ENCODE measurements at regions not wholly inside any gene's neighbourhood (a gene's known extent, or its start where the extent isn't known, plus 50 kb on each side); places are given as distances from the start of the nearest gene placed in this dataset.

DNA sequence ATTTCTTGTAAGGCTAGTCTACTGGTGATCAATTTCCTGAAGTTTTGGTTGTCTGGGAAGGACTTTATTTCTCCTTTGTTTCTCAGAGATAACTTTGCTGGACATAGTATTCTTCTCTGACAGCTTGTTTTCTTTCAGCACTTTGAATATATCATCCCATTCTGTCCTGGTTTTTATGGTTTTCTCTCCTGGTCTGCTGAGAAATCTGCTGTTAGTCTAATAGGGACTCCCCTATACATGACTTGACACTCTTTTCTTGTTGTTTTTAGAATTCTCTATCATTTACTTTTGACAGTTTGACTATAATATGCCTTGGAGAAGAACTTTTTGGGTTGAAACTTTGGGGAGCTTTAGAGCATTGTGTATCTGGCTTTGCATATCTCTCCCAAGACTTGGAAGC, 112.5 kb downstream of the PRL start:
- TF ChIP-seq SPI1 (IDR thresholded peaks at IDR 0.05; ENCODE audit: borderline replicate concordance, low read depth), result no peak
- TF ChIP-seq, protein P1, sequence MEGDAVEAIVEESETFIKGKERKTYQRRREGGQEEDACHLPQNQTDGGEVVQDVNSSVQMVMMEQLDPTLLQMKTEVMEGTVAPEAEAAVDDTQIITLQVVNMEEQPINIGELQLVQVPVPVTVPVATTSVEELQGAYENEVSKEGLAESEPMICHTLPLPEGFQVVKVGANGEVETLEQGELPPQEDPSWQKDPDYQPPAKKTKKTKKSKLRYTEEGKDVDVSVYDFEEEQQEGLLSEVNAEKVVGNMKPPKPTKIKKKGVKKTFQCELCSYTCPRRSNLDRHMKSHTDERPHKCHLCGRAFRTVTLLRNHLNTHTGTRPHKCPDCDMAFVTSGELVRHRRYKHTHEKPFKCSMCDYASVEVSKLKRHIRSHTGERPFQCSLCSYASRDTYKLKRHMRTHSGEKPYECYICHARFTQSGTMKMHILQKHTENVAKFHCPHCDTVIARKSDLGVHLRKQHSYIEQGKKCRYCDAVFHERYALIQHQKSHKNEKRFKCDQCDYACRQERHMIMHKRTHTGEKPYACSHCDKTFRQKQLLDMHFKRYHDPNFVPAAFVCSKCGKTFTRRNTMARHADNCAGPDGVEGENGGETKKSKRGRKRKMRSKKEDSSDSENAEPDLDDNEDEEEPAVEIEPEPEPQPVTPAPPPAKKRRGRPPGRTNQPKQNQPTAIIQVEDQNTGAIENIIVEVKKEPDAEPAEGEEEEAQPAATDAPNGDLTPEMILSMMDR (IDR thresholded peaks at IDR 0.05; ENCODE audit: insufficient read depth, low read length), result no peak
- TF ChIP-seq, protein P2, sequence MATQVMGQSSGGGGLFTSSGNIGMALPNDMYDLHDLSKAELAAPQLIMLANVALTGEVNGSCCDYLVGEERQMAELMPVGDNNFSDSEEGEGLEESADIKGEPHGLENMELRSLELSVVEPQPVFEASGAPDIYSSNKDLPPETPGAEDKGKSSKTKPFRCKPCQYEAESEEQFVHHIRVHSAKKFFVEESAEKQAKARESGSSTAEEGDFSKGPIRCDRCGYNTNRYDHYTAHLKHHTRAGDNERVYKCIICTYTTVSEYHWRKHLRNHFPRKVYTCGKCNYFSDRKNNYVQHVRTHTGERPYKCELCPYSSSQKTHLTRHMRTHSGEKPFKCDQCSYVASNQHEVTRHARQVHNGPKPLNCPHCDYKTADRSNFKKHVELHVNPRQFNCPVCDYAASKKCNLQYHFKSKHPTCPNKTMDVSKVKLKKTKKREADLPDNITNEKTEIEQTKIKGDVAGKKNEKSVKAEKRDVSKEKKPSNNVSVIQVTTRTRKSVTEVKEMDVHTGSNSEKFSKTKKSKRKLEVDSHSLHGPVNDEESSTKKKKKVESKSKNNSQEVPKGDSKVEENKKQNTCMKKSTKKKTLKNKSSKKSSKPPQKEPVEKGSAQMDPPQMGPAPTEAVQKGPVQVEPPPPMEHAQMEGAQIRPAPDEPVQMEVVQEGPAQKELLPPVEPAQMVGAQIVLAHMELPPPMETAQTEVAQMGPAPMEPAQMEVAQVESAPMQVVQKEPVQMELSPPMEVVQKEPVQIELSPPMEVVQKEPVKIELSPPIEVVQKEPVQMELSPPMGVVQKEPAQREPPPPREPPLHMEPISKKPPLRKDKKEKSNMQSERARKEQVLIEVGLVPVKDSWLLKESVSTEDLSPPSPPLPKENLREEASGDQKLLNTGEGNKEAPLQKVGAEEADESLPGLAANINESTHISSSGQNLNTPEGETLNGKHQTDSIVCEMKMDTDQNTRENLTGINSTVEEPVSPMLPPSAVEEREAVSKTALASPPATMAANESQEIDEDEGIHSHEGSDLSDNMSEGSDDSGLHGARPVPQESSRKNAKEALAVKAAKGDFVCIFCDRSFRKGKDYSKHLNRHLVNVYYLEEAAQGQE (IDR thresholded peaks at IDR 0.05; ENCODE audit: insufficient replicate concordance, low read depth), result no peak
- no peak for TF ChIP-seq GABPA (IDR thresholded peaks at IDR 0.05; ENCODE audit: low read depth)
- no peak for TF ChIP-seq POLR2AphosphoS5 (IDR thresholded peaks at IDR 0.05; ENCODE audit: low read depth)

DNA sequence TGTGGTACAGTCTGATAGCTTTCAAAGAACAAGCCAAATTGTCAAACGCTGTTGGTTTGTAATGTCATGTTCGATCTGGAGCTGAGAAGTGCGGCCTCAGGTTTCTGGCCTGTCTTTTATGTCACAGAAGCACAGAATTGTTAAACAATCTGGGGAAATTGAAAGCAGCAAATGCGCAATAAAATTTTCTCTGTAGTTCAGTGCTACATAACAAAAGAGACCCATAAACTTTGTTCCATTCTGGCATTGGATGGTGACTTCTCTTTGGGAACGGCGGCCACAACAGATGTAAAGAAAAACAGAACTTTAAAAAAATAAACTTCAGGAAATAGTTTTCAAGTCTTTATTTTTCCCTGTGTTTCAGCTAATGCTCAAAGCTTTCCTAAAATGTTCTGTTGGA, 106.9 kb downstream of the PRL start:
- TF ChIP-seq, protein P1 (IDR thresholded peaks at IDR 0.05; ENCODE audit: insufficient read depth, low read length), result no peak
- no peak for TF ChIP-seq GABPA (IDR thresholded peaks at IDR 0.05; ENCODE audit: low read depth)
- TF ChIP-seq POLR2AphosphoS5 (IDR thresholded peaks at IDR 0.05; ENCODE audit: low read depth), result no peak
- no peak for TF ChIP-seq SPI1 (IDR thresholded peaks at IDR 0.05; ENCODE audit: borderline replicate concordance, low read depth)
- TF ChIP-seq, protein P2 (IDR thresholded peaks at IDR 0.05; ENCODE audit: insufficient replicate concordance, low read depth), result no peak
- no peak for DNase-seq (ENCODE audit: low read depth in 1 of 2, low spot score in 1 of 2)
- no peaks in the 10 kb centered on the region for H3K27me3 ChIP-seq (ENCODE audit: insufficient read depth, poor library complexity, severe bottlenecking)
- no peak overlapping the region for H3K27ac ChIP-seq (replicated peaks)
- no peak overlapping the region for H3K4me3 ChIP-seq (replicated peaks; ENCODE audit: insufficient read depth, low read length)

More for the DNA sequence above, 112.5 kb downstream of the PRL start:
- DNase-seq (ENCODE audit: low read depth in 1 of 2, low spot score in 1 of 2), result no peak
- no peak overlapping the region for H3K27ac ChIP-seq (replicated peaks)
- H3K27me3 ChIP-seq (ENCODE audit: insufficient read depth, poor library complexity, severe bottlenecking), result no peaks in the 10 kb centered on the region
- H3K4me3 ChIP-seq (replicated peaks; ENCODE audit: insufficient read depth, low read length), result no peak overlapping the region

DNA sequence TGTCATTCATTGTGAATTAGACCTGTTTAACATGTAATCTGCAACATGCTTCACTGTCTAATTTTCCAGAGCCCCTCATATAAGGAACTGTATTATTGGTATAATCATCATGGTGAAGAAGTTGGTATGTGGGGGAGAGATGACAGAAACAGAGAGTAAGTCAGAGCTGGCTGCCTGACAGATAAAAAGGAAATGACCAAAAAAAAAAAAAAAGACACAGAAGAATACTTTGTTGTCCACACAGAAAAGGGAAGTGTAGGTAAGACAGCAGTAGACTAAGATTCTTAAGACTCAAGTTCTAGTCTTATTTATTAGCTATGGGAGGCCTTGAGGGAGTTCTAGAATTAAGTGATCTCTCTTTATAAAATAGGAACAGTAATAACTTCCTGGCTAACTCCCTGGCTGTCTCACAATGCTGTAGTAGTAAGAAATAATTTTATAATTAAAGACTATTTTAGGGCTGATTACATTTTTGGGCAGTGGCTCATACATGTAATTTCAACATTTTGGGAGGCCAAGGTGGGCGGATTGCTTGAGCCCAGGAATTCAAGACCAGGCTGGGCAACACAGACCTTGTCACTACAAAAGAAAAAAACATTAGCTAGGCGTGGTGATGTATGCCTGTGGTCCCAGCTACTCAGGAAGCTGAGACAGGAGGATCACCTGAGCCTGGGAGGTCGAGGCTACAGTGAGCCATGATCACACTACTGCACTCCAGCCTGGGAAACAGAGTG, 102.5 kb downstream of the PRL start:
- TF ChIP-seq SPI1 (IDR thresholded peaks at IDR 0.05; ENCODE audit: borderline replicate concordance, low read depth) (peak; percentile 95), POLR2AphosphoS5 (IDR thresholded peaks at IDR 0.05; ENCODE audit: low read depth) (no peak), GABPA (IDR thresholded peaks at IDR 0.05; ENCODE audit: low read depth) (no peak)
- no peak overlapping the region for H3K27ac ChIP-seq (replicated peaks)
- H3K27me3 ChIP-seq (ENCODE audit: insufficient read depth, poor library complexity, severe bottlenecking), result no peaks in the 10 kb centered on the region
- no peak overlapping the region for H3K4me3 ChIP-seq (replicated peaks; ENCODE audit: insufficient read depth, low read length)
- DNase-seq (ENCODE audit: low read depth in 1 of 2, low spot score in 1 of 2), result no peak

DNA sequence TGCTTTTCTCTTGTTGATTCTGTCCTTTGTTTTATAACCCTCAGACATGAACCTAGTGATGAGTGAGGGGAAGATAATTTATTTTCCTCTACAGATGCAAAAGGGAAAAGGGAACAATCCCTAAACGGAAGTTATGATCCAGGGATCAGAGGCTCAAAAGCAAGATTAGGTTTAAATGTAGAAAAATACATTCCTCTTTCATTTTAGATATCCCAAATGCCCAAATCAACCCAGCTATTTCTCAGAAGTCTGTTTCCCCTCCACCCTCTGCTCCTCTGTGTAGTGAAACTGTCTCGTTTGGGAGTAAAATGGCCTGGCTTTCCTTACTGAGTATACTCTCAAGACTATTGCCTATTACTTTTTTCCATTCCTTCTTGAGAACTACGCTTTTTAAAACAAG, 97.1 kb downstream of the PRL start:
- Histone ChIP-seq H3K27ac (replicated peaks) (no peak overlapping the region), H3K4me3 (replicated peaks; ENCODE audit: insufficient read depth, low read length) (no peak overlapping the region), H3K27me3 (ENCODE audit: insufficient read depth, poor library complexity, severe bottlenecking) (no peaks in the 10 kb centered on the region)
- TF ChIP-seq, protein P2 (IDR thresholded peaks at IDR 0.05; ENCODE audit: insufficient replicate concordance, low read depth), result no peak
- TF ChIP-seq SPI1 (IDR thresholded peaks at IDR 0.05; ENCODE audit: borderline replicate concordance, low read depth) (no peak), GABPA (IDR thresholded peaks at IDR 0.05; ENCODE audit: low read depth) (no peak)
- no peak for DNase-seq (ENCODE audit: low read depth in 1 of 2, low spot score in 1 of 2)
